Right cardiac atrium (tissue), 5 donors: ENCODE measurements at regions not wholly inside any gene's neighbourhood (a gene's known extent, or its start where the extent isn't known, plus 50 kb on each side); places are given as distances from the start of the nearest gene placed in this dataset.
"Not testable (repeated sequence)": the region's sequence is repeated elsewhere in the genome, so short reads cannot be mapped to it uniquely, and the experiment has no call there.

Experiments
- ATAC-seq, 2 donors: fragments of 200-7000 bp; cut with Tn5 transposase; one replicate each; pipeline versions ENCODE4 v1.8.0 to v1.9.1; 2020; ENCODE audit warnings: moderate library complexity in 2 of 2, mild to moderate bottlenecking in 1 of 2
- DNase-seq, 3 donors: peaks; one replicate each; pipeline ENCODE4 v3.0.0-alpha.2; 2020
- H3K27ac ChIP-seq: one replicate; pipeline ENCODE4 v1.5.1; 2013; ENCODE audit warnings: mild to moderate bottlenecking, low read length, control low read depth, moderate library complexity
- H3K27me3 ChIP-seq: one replicate; pipeline ENCODE4 v1.6.1; 2013; ENCODE audit not compliant: control insufficient read depth, insufficient read depth
- H3K4me1 ChIP-seq: one replicate; pipeline ENCODE4 v1.6.1; 2013; ENCODE audit warnings: low read length; ENCODE audit not compliant: control insufficient read depth, insufficient read depth
- H3K4me3 ChIP-seq: one replicate; pipeline ENCODE4 v1.5.1; 2013; ENCODE audit warnings: low read length, control low read depth
- H3K9me3 ChIP-seq: one replicate; pipeline ENCODE4 v1.6.1; 2013; ENCODE audit warnings: low read length; ENCODE audit not compliant: control insufficient read depth
- WGBS: extraction: QIAGEN DNeasy Blood & Tissue Kit; methylation state at CpG from one replicate; pipeline ENCODE4 v1.1.7; 2013; 5-methylcytosine and 5-hydroxymethylcytosine counted together
- intact Hi-C, 4 donors: fragments of 100-400 bp; cut with DNase I; formaldehyde crosslinking; loops; one replicate each; pipeline versions ENCODE4 v1.11.0 to v1.14.0; 2022 to 2023
- donor health status: healthy with polysubstance abuse.
- donor health status: DM: no; HTN: yes; CAD: no.
- donor health status: DM: no; HTN: no; CAD: no.
- donor health status: DM: no; HTN: yes; CAD: no; lungs with severe emphysema.
- donor health status: DM: yes; HTN: yes; CAD: no.

- H3K9me3 ChIP-seq, intact Hi-C loops, ATAC-seq, H3K27ac ChIP-seq, H3K27me3 ChIP-seq, DNase-seq, H3K4me3 ChIP-seq, H3K4me1 ChIP-seq: not testable (repeated sequence)
- WGBS: no CpG with 5 or more reads among the region's 2 CpGs
Observed at GRCh38 chr15:32506787-32507186, 51.4 kb upstream of the GOLGA8O start.

- ATAC-seq, H3K4me1 ChIP-seq, DNase-seq, H3K27me3 ChIP-seq, H3K4me3 ChIP-seq, intact Hi-C loops, H3K27ac ChIP-seq, H3K9me3 ChIP-seq: not testable (repeated sequence)
- no CpG with 5 or more reads among the region's 4 CpGs for WGBS
Observed at GRCh38 chr15:32505633-32506032, 50.2 kb upstream of the GOLGA8O start.
